Neural progenitor cell (in vitro differentiated cells): ENCODE measurements at regions not wholly inside any gene's neighbourhood (a gene's known extent, or its start where the extent isn't known, plus 50 kb on each side); places are given as distances from the start of the nearest gene placed in this dataset.

Experiments
- DNase-seq: peaks from one replicate; pipeline ENCODE4 v3.0.0-alpha.2; 2016; ENCODE audit warnings: low spot score
- H2AFZ ChIP-seq: fragments of 200-600 bp; sonication (generic); replicated peaks from 2 replicates; pipeline ENCODE4 v1.6.1; 2016; ENCODE audit warnings: antibody characterized with exemption
- H3F3A ChIP-seq: fragments of 200-600 bp; sonication (generic); 2 replicates; pipeline ENCODE4 v1.6.1; 2016; ENCODE audit warnings: antibody characterized with exemption, low read depth
- H3K27ac ChIP-seq: fragments of 200-600 bp; sonication (generic); 2 replicates; pipeline ENCODE4 v1.5.1; 2016; ENCODE audit warnings: mild to moderate bottlenecking
- H3K27me3 ChIP-seq: fragments of 200-600 bp; sonication (generic); 2 replicates; pipeline ENCODE4 v1.6.1; 2016; ENCODE audit warnings: mild to moderate bottlenecking, moderate library complexity
- H3K36me3 ChIP-seq: fragments of 200-600 bp; sonication (generic); 2 replicates; pipeline ENCODE4 v1.5.1; 2016
- H3K4me1 ChIP-seq: fragments of 200-600 bp; sonication (generic); 2 replicates; pipeline ENCODE4 v1.6.1; 2016; ENCODE audit warnings: mixed run types
- H3K4me2 ChIP-seq: fragments of 200-600 bp; sonication (generic); 2 replicates; pipeline ENCODE4 v1.6.1; 2016
- H3K4me3 ChIP-seq: fragments of 200-600 bp; sonication (generic); 2 replicates; pipeline ENCODE4 v1.5.1; 2016
- H3K79me2 ChIP-seq: fragments of 200-600 bp; sonication (generic); 2 replicates; pipeline ENCODE4 v1.6.1; 2016; ENCODE audit warnings: low read depth
- H3K9ac ChIP-seq: fragments of 200-600 bp; sonication (generic); 2 replicates; pipeline ENCODE4 v1.6.1; 2016
- H3K9me3 ChIP-seq: fragments of 200-600 bp; sonication (generic); 2 replicates; pipeline ENCODE4 v1.5.1; 2016; ENCODE audit warnings: low read depth
- H4K20me1 ChIP-seq: fragments of 200-600 bp; sonication (generic); 2 replicates; pipeline ENCODE4 v1.6.1; 2016; ENCODE audit warnings: low read depth
- H3K27ac Mint-ChIP-seq: 3 replicates; pipeline ENCODE4 v1.8.0; 2021; ENCODE audit warnings: mixed read lengths
- H3K27me3 Mint-ChIP-seq: 2 replicates; pipeline ENCODE4 v1.8.0; 2022; ENCODE audit warnings: low read depth, mild to moderate bottlenecking, inconsistent platforms, moderate library complexity, mixed read lengths; ENCODE audit not compliant: insufficient read depth
- H3K36me3 Mint-ChIP-seq: 3 replicates; pipeline ENCODE4 v1.8.0; 2021; ENCODE audit warnings: mixed read lengths
- H3K4me1 Mint-ChIP-seq: 3 replicates; pipeline ENCODE4 v1.8.0; 2021; ENCODE audit warnings: mixed read lengths
- H3K4me3 Mint-ChIP-seq: 3 replicates; pipeline ENCODE4 v1.8.0; 2021; ENCODE audit warnings: mild to moderate bottlenecking, moderate library complexity, mixed read lengths
- H3K9me3 Mint-ChIP-seq: 3 replicates; pipeline ENCODE4 v1.8.0; 2020; ENCODE audit warnings: mixed read lengths
- CTCF ChIP-seq: fragments of 200-600 bp; sonication (generic); IDR thresholded peaks from 2 replicates; pipeline ENCODE4 v1.5.1; 2017; ENCODE audit warnings: antibody characterized with exemption, mild to moderate bottlenecking
- EZH2 ChIP-seq: fragments of 200-600 bp; sonication (generic); IDR thresholded peaks from 2 replicates; pipeline ENCODE4 v1.6.1; 2017; ENCODE audit warnings: antibody characterized with exemption, mild to moderate bottlenecking, moderate library complexity
- EZH2phosphoT487 ChIP-seq: fragments of 200-600 bp; sonication (generic); IDR thresholded peaks from 2 replicates; pipeline ENCODE4 v1.6.1; 2017; ENCODE audit warnings: antibody characterized with exemption

- H3K4me1 ChIP-seq: no peaks in the 10 kb centered on the region
- no peak overlapping the region for H3K9ac ChIP-seq
- no peaks in the 10 kb centered on the region for H4K20me1 ChIP-seq
- no peak for DNase-seq
- no peak overlapping the region for H2AFZ ChIP-seq
- Mint-ChIP-seq H3K36me3 (no peaks in the 10 kb centered on the region), H3K27ac (no peak overlapping the region), H3K9me3 (peaks cover 18% of the 10 kb centered on the region), H3K4me1 (peaks cover 2% of the 10 kb centered on the region), H3K27me3 (peaks cover 10% of the 10 kb centered on the region), H3K4me3 (no peak overlapping the region)
- H3K79me2 ChIP-seq: no peaks in the 10 kb centered on the region
- no peak for TF ChIP-seq CTCF
- no peak for TF ChIP-seq EZH2
- TF ChIP-seq EZH2phosphoT487: no peak
- no peak overlapping the region for H3K4me3 ChIP-seq
- peak overlapping the region; percentile 11 for H3K4me2 ChIP-seq
- H3K9me3 ChIP-seq: no peaks in the 10 kb centered on the region
- H3F3A ChIP-seq: no peaks in the 10 kb centered on the region
- H3K27ac ChIP-seq: no peak overlapping the region
- no peaks in the 10 kb centered on the region for H3K36me3 ChIP-seq
- no peaks in the 10 kb centered on the region for H3K27me3 ChIP-seq
These were observed 327.7 kb downstream of the DHX35 start for GRCh38 chr20:39289831-39290230.

GRCh38 chr20:39289316-39289715, 327.2 kb downstream of the DHX35 start:
- Histone ChIP-seq H3K4me1 (no peaks in the 10 kb centered on the region), H3K79me2 (no peaks in the 10 kb centered on the region), H2AFZ (no peak overlapping the region), H4K20me1 (no peaks in the 10 kb centered on the region), H3K27me3 (no peaks in the 10 kb centered on the region), H3K9ac (no peak overlapping the region), H3K27ac (no peak overlapping the region), H3F3A (no peaks in the 10 kb centered on the region), H3K9me3 (no peaks in the 10 kb centered on the region), H3K4me2 (no peak overlapping the region), H3K36me3 (no peaks in the 10 kb centered on the region), H3K4me3 (no peak overlapping the region)
- Mint-ChIP-seq H3K9me3 (peaks cover 18% of the 10 kb centered on the region), H3K36me3 (no peaks in the 10 kb centered on the region), H3K4me3 (no peak overlapping the region), H3K27me3 (peaks cover 10% of the 10 kb centered on the region), H3K27ac (no peak overlapping the region), H3K4me1 (peaks cover 2% of the 10 kb centered on the region)
- DNase-seq: peak; percentile 46
- peak; percentile 51 for TF ChIP-seq CTCF
- no peak for TF ChIP-seq EZH2phosphoT487
- no peak for TF ChIP-seq EZH2

GRCh38 chr20:39283464-39283863, 321.3 kb downstream of the DHX35 start:
- Histone ChIP-seq H3K4me2 (no peak overlapping the region), H3K9me3 (no peaks in the 10 kb centered on the region), H3K27ac (no peak overlapping the region), H3K36me3 (no peaks in the 10 kb centered on the region), H3K9ac (no peak overlapping the region), H2AFZ (no peak overlapping the region), H3K4me1 (peaks cover 10% of the 10 kb centered on the region), H3K79me2 (no peaks in the 10 kb centered on the region), H4K20me1 (no peaks in the 10 kb centered on the region), H3F3A (no peaks in the 10 kb centered on the region), H3K4me3 (no peak overlapping the region), H3K27me3 (no peaks in the 10 kb centered on the region)
- Mint-ChIP-seq H3K36me3 (no peaks in the 10 kb centered on the region), H3K27me3 (peaks cover 19% of the 10 kb centered on the region), H3K4me3 (no peak overlapping the region), H3K9me3 (peaks cover 15% of the 10 kb centered on the region), H3K4me1 (peaks cover 3% of the 10 kb centered on the region), H3K27ac (no peak overlapping the region)
- TF ChIP-seq CTCF (peak; percentile 17), EZH2phosphoT487 (no peak), EZH2 (no peak)
- DNase-seq: no peak
